PC-3 (cell line): ENCODE measurements at regions not wholly inside any gene's neighbourhood (a gene's known extent, or its start where the extent isn't known, plus 50 kb on each side); places are given as distances from the start of the nearest gene placed in this dataset.

ENCODE experiments used
- EZH2phosphoT487 ChIP-seq: fragments of 300-600 bp; sonication (generic); IDR thresholded peaks from 2 replicates; pipeline ENCODE4 v1.6.1; 2018; ENCODE audit warnings: mild to moderate bottlenecking, antibody characterized with exemption, low read length, borderline replicate concordance
- TF ChIP-seq, protein P1 (sequence below): fragments of 300-600 bp; sonication (generic); conservative IDR thresholded peaks from 2 replicates; pipeline ENCODE4 v1.5.1; 2017; ENCODE audit warnings: antibody characterized with exemption, low read depth, mild to moderate bottlenecking, low read length

DNA sequence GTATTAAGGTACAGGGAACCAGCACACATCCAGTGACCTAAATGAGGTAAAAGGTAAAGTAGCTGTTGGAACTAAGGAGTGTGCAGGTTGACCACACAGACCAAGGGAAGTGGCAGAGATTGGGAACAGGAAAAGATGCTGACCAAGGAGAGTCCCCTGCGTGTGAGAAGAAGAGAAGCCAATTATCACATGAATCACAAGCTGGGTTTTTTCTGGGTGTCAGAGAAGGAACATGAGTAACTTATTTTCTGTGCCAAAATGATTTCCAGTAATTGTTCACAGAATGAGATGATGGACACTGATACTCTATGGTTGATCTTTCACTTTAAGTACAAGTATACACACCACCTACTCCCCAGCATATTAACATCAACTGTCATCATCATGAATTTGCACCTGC lies 130.7 kb upstream of the ACO1 start:
- TF ChIP-seq, protein P1, sequence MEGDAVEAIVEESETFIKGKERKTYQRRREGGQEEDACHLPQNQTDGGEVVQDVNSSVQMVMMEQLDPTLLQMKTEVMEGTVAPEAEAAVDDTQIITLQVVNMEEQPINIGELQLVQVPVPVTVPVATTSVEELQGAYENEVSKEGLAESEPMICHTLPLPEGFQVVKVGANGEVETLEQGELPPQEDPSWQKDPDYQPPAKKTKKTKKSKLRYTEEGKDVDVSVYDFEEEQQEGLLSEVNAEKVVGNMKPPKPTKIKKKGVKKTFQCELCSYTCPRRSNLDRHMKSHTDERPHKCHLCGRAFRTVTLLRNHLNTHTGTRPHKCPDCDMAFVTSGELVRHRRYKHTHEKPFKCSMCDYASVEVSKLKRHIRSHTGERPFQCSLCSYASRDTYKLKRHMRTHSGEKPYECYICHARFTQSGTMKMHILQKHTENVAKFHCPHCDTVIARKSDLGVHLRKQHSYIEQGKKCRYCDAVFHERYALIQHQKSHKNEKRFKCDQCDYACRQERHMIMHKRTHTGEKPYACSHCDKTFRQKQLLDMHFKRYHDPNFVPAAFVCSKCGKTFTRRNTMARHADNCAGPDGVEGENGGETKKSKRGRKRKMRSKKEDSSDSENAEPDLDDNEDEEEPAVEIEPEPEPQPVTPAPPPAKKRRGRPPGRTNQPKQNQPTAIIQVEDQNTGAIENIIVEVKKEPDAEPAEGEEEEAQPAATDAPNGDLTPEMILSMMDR: no peak
- no peak for TF ChIP-seq EZH2phosphoT487
